ENCODE measurements at regions not wholly inside any gene's neighbourhood (a gene's known extent, or its start where the extent isn't known, plus 50 kb on each side); places are given as distances from the start of the nearest gene placed in this dataset.

GRCh38 chr4:179268791-179269190 lies 1826.6 kb upstream of the AGA start:
- Histone ChIP-seq H3K4me3 (ENCODE audit: low read length) (no peak overlapping the region), H3K27ac (ENCODE audit: low read length) (no peak overlapping the region), H3K36me3 (ENCODE audit: insufficient read depth, low read depth, low read length) (no peaks in the 10 kb centered on the region), H3K27me3 (ENCODE audit: insufficient read depth, low read length) (no peaks in the 10 kb centered on the region), H3K9me3 (ENCODE audit: insufficient read depth, low read depth, low read length) (peaks cover under 1% of the 10 kb centered on the region; the same call in 1 of the 2 replicates), H3K9ac (ENCODE audit: low read depth, low read length) (no peak overlapping the region), H3K4me1 (ENCODE audit: insufficient read depth, low read length) (no peaks in the 10 kb centered on the region)

- no peak overlapping the region for H3K4me3 ChIP-seq (ENCODE audit: low read length)
- H3K9me3 ChIP-seq (ENCODE audit: insufficient read depth, low read depth, low read length) = no peaks in the 10 kb centered on the region
- no peak overlapping the region for H3K9ac ChIP-seq (ENCODE audit: low read depth, low read length)
- H3K27ac ChIP-seq (ENCODE audit: low read length) = no peak overlapping the region
- no peaks in the 10 kb centered on the region for H3K4me1 ChIP-seq (ENCODE audit: insufficient read depth, low read length)
- H3K27me3 ChIP-seq (ENCODE audit: insufficient read depth, low read length) = no peaks in the 10 kb centered on the region
- no peaks in the 10 kb centered on the region for H3K36me3 ChIP-seq (ENCODE audit: insufficient read depth, low read depth, low read length)
Measured at GRCh38 chr4:179272282-179272681, 1830.0 kb upstream of the AGA start.

GRCh38 chr4:179278647-179279046 lies 1836.4 kb upstream of the AGA start:
- no peak overlapping the region for H3K9ac ChIP-seq (ENCODE audit: low read depth, low read length)
- H3K4me3 ChIP-seq (ENCODE audit: low read length) = no peak overlapping the region
- H3K9me3 ChIP-seq (ENCODE audit: insufficient read depth, low read depth, low read length) = no peaks in the 10 kb centered on the region
- H3K36me3 ChIP-seq (ENCODE audit: insufficient read depth, low read depth, low read length) = no peaks in the 10 kb centered on the region
- peaks cover 10% of the 10 kb centered on the region; the same call in 1 of the 2 replicates for H3K4me1 ChIP-seq (ENCODE audit: insufficient read depth, low read length)
- H3K27ac ChIP-seq (ENCODE audit: low read length) = no peak overlapping the region
- no peaks in the 10 kb centered on the region for H3K27me3 ChIP-seq (ENCODE audit: insufficient read depth, low read length)

- Histone ChIP-seq H3K36me3 (ENCODE audit: insufficient read depth, low read depth, low read length) (no peaks in the 10 kb centered on the region), H3K27ac (ENCODE audit: low read length) (no peak overlapping the region), H3K27me3 (ENCODE audit: insufficient read depth, low read length) (no peaks in the 10 kb centered on the region), H3K9me3 (ENCODE audit: insufficient read depth, low read depth, low read length) (no peaks in the 10 kb centered on the region), H3K4me3 (ENCODE audit: low read length) (no peak overlapping the region), H3K4me1 (ENCODE audit: insufficient read depth, low read length) (peaks cover 10% of the 10 kb centered on the region; the same call in 1 of the 2 replicates), H3K9ac (ENCODE audit: low read depth, low read length) (no peak overlapping the region)
Measured at GRCh38 chr4:179285696-179286095, 1843.5 kb upstream of the AGA start.

- Histone ChIP-seq H3K4me3 (ENCODE audit: low read length) (no peak overlapping the region), H3K27ac (ENCODE audit: low read length) (no peak overlapping the region), H3K4me1 (ENCODE audit: insufficient read depth, low read length) (peaks cover 18% of the 10 kb centered on the region), H3K9ac (ENCODE audit: low read depth, low read length) (no peak overlapping the region), H3K27me3 (ENCODE audit: insufficient read depth, low read length) (no peaks in the 10 kb centered on the region), H3K36me3 (ENCODE audit: insufficient read depth, low read depth, low read length) (no peaks in the 10 kb centered on the region), H3K9me3 (ENCODE audit: insufficient read depth, low read depth, low read length) (no peaks in the 10 kb centered on the region; the same call in 1 of the 2 replicates)
Measured at GRCh38 chr4:179291657-179292056, 1849.4 kb upstream of the AGA start.

GRCh38 chr4:179292468-179292867 lies 1850.2 kb upstream of the AGA start:
- Histone ChIP-seq H3K4me1 (ENCODE audit: insufficient read depth, low read length) (peaks cover 18% of the 10 kb centered on the region), H3K9ac (ENCODE audit: low read depth, low read length) (no peak overlapping the region), H3K9me3 (ENCODE audit: insufficient read depth, low read depth, low read length) (peaks cover 4% of the 10 kb centered on the region; the same call in 1 of the 2 replicates), H3K36me3 (ENCODE audit: insufficient read depth, low read depth, low read length) (no peaks in the 10 kb centered on the region), H3K4me3 (ENCODE audit: low read length) (no peak overlapping the region), H3K27me3 (ENCODE audit: insufficient read depth, low read length) (no peaks in the 10 kb centered on the region), H3K27ac (ENCODE audit: low read length) (no peak overlapping the region)

GRCh38 chr4:179307297-179308136 lies 1865.3 kb upstream of the AGA start:
- H3K9me3 ChIP-seq (ENCODE audit: insufficient read depth, low read depth, low read length) = peaks cover 9% of the 10 kb centered on the region
- no peak overlapping the region for H3K27ac ChIP-seq (ENCODE audit: low read length)
- H3K4me1 ChIP-seq (ENCODE audit: insufficient read depth, low read length) = no peaks in the 10 kb centered on the region; the same call in 1 of the 2 replicates
- no peak overlapping the region for H3K4me3 ChIP-seq (ENCODE audit: low read length)
- H3K27me3 ChIP-seq (ENCODE audit: insufficient read depth, low read length) = no peaks in the 10 kb centered on the region
- H3K36me3 ChIP-seq (ENCODE audit: insufficient read depth, low read depth, low read length) = no peaks in the 10 kb centered on the region
- no peak overlapping the region for H3K9ac ChIP-seq (ENCODE audit: low read depth, low read length)

- H3K27me3 ChIP-seq (ENCODE audit: insufficient read depth, low read length) = no peaks in the 10 kb centered on the region
- no peak overlapping the region for H3K9ac ChIP-seq (ENCODE audit: low read depth, low read length)
- H3K4me3 ChIP-seq (ENCODE audit: low read length) = no peak overlapping the region
- no peak overlapping the region for H3K27ac ChIP-seq (ENCODE audit: low read length)
- H3K36me3 ChIP-seq (ENCODE audit: insufficient read depth, low read depth, low read length) = no peaks in the 10 kb centered on the region
- H3K4me1 ChIP-seq (ENCODE audit: insufficient read depth, low read length) = peaks cover 2% of the 10 kb centered on the region; the same call in 1 of the 2 replicates
- peaks cover 13% of the 10 kb centered on the region for H3K9me3 ChIP-seq (ENCODE audit: insufficient read depth, low read depth, low read length)
Measured at GRCh38 chr4:179313823-179314222, 1871.6 kb upstream of the AGA start.

GRCh38 chr4:179325181-179325580 lies 1882.9 kb upstream of the AGA start:
- no peak overlapping the region for H3K4me3 ChIP-seq (ENCODE audit: low read length)
- no peaks in the 10 kb centered on the region for H3K36me3 ChIP-seq (ENCODE audit: insufficient read depth, low read depth, low read length)
- no peak overlapping the region for H3K27ac ChIP-seq (ENCODE audit: low read length)
- no peaks in the 10 kb centered on the region for H3K9me3 ChIP-seq (ENCODE audit: insufficient read depth, low read depth, low read length)
- no peak overlapping the region for H3K9ac ChIP-seq (ENCODE audit: low read depth, low read length)
- H3K4me1 ChIP-seq (ENCODE audit: insufficient read depth, low read length) = no peaks in the 10 kb centered on the region
- no peaks in the 10 kb centered on the region for H3K27me3 ChIP-seq (ENCODE audit: insufficient read depth, low read length)

GRCh38 chr4:179328627-179329026 lies 1886.4 kb upstream of the AGA start:
- H3K27me3 ChIP-seq (ENCODE audit: insufficient read depth, low read length) = no peaks in the 10 kb centered on the region
- H3K4me3 ChIP-seq (ENCODE audit: low read length) = no peak overlapping the region
- no peak overlapping the region for H3K27ac ChIP-seq (ENCODE audit: low read length)
- no peaks in the 10 kb centered on the region for H3K36me3 ChIP-seq (ENCODE audit: insufficient read depth, low read depth, low read length)
- no peaks in the 10 kb centered on the region for H3K4me1 ChIP-seq (ENCODE audit: insufficient read depth, low read length)
- H3K9ac ChIP-seq (ENCODE audit: low read depth, low read length) = no peak overlapping the region
- H3K9me3 ChIP-seq (ENCODE audit: insufficient read depth, low read depth, low read length) = no peaks in the 10 kb centered on the region

GRCh38 chr4:179331362-179331761 lies 1889.1 kb upstream of the AGA start:
- Histone ChIP-seq H3K4me3 (ENCODE audit: low read length) (no peak overlapping the region), H3K36me3 (ENCODE audit: insufficient read depth, low read depth, low read length) (no peaks in the 10 kb centered on the region), H3K27ac (ENCODE audit: low read length) (no peak overlapping the region), H3K27me3 (ENCODE audit: insufficient read depth, low read length) (no peaks in the 10 kb centered on the region), H3K4me1 (ENCODE audit: insufficient read depth, low read length) (no peaks in the 10 kb centered on the region), H3K9me3 (ENCODE audit: insufficient read depth, low read depth, low read length) (no peaks in the 10 kb centered on the region), H3K9ac (ENCODE audit: low read depth, low read length) (no peak overlapping the region)

GRCh38 chr4:179344861-179345260 lies 1902.6 kb upstream of the AGA start:
- Histone ChIP-seq H3K27ac (ENCODE audit: low read length) (no peak overlapping the region), H3K9ac (ENCODE audit: low read depth, low read length) (no peak overlapping the region), H3K4me3 (ENCODE audit: low read length) (no peak overlapping the region), H3K36me3 (ENCODE audit: insufficient read depth, low read depth, low read length) (no peaks in the 10 kb centered on the region), H3K27me3 (ENCODE audit: insufficient read depth, low read length) (no peaks in the 10 kb centered on the region), H3K9me3 (ENCODE audit: insufficient read depth, low read depth, low read length) (no peaks in the 10 kb centered on the region), H3K4me1 (ENCODE audit: insufficient read depth, low read length) (no peaks in the 10 kb centered on the region)

All from iPS-20b (cell line).